ENCODE measurements at regions not wholly inside any gene's neighbourhood (a gene's known extent, or its start where the extent isn't known, plus 50 kb on each side); places are given as distances from the start of the nearest gene placed in this dataset.

- no peak for TF ChIP-seq ZNF462 (CRISPR knock-in tag; IDR thresholded peaks at IDR 0.05)
- no peak for TF ChIP-seq STAT1 (IDR thresholded peaks at IDR 0.05; ENCODE audit: unreplicated experiment)
Observed at GRCh38 chr6:113707194-113707593, 150.0 kb upstream of the MARCKS start (continued).

GRCh38 chr6:113709936-113710509 lies 147.1 kb upstream of the MARCKS start:
- DNase-seq (ENCODE audit: low spot score), result no peak
- no peak for TF ChIP-seq ZNF331 (CRISPR knock-in tag; IDR thresholded peaks at IDR 0.05; ENCODE audit: low read depth)
- TF ChIP-seq, protein P1, sequence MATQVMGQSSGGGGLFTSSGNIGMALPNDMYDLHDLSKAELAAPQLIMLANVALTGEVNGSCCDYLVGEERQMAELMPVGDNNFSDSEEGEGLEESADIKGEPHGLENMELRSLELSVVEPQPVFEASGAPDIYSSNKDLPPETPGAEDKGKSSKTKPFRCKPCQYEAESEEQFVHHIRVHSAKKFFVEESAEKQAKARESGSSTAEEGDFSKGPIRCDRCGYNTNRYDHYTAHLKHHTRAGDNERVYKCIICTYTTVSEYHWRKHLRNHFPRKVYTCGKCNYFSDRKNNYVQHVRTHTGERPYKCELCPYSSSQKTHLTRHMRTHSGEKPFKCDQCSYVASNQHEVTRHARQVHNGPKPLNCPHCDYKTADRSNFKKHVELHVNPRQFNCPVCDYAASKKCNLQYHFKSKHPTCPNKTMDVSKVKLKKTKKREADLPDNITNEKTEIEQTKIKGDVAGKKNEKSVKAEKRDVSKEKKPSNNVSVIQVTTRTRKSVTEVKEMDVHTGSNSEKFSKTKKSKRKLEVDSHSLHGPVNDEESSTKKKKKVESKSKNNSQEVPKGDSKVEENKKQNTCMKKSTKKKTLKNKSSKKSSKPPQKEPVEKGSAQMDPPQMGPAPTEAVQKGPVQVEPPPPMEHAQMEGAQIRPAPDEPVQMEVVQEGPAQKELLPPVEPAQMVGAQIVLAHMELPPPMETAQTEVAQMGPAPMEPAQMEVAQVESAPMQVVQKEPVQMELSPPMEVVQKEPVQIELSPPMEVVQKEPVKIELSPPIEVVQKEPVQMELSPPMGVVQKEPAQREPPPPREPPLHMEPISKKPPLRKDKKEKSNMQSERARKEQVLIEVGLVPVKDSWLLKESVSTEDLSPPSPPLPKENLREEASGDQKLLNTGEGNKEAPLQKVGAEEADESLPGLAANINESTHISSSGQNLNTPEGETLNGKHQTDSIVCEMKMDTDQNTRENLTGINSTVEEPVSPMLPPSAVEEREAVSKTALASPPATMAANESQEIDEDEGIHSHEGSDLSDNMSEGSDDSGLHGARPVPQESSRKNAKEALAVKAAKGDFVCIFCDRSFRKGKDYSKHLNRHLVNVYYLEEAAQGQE (IDR thresholded peaks at IDR 0.05; ENCODE audit: unreplicated experiment), result no peak
- no peak for TF ChIP-seq CTCF (conservative IDR thresholded peaks at IDR 0.05; ENCODE audit: low read depth in 2 of 2)
- TF ChIP-seq NANOG (IDR thresholded peaks at IDR 0.05; ENCODE audit: borderline replicate concordance), result no peak
- TF ChIP-seq ETS1 (IDR thresholded peaks at IDR 0.05), result no peak
- no peak for TF ChIP-seq POLR2AphosphoS5 (IDR thresholded peaks at IDR 0.05; ENCODE audit: low read depth)
- no peak for TF ChIP-seq EZH2 (IDR thresholded peaks at IDR 0.05; ENCODE audit: low read depth, unreplicated experiment)
- no peak for TF ChIP-seq CREB1 (CRISPR knock-in tag; IDR thresholded peaks at IDR 0.05; ENCODE audit: low read depth)

More at GRCh38 chr6:113709936-113710509, 147.1 kb upstream of the MARCKS start:
- Histone ChIP-seq H4K20me1 (replicated peaks; ENCODE audit: insufficient read depth) (no peaks in the 10 kb centered on the region), H3K27ac (ENCODE audit: low read depth) (no peak overlapping the region), H3K36me3 (ENCODE audit: insufficient read depth) (no peaks in the 10 kb centered on the region), H3K27me3 (ENCODE audit: insufficient read depth) (no peaks in the 10 kb centered on the region), H2AFZ (no peak overlapping the region), H3K4me3 (no peak overlapping the region), H3K79me2 (replicated peaks; ENCODE audit: insufficient read depth) (no peaks in the 10 kb centered on the region), H3K9me2 (ENCODE audit: insufficient read depth) (no peaks in the 10 kb centered on the region), H3F3A (replicated peaks; ENCODE audit: low read depth) (no peaks in the 10 kb centered on the region), H3K4me2 (no peak overlapping the region), H3K4me1 (ENCODE audit: insufficient read depth) (no peaks in the 10 kb centered on the region)
- Mint-ChIP-seq H3K36me3 (ENCODE audit: low read depth) (no peaks in the 10 kb centered on the region), H3K4me3 (no peak overlapping the region), H3K27ac (no peak overlapping the region), H3K9me3 (no peaks in the 10 kb centered on the region; the same call in 2 of the 3 replicates), H3K27me3 (ENCODE audit: insufficient read depth, low read depth, poor library complexity) (peaks cover 2% of the 10 kb centered on the region), H3K4me1 (peaks cover 3% of the 10 kb centered on the region; the same call in 2 of the 3 replicates)
- ATAC-seq, result no peak
